Testis (tissue), 2 donors: ENCODE measurements at regions not wholly inside any gene's neighbourhood (a gene's known extent, or its start where the extent isn't known, plus 50 kb on each side); places are given as distances from the start of the nearest gene placed in this dataset.
"Not testable (repeated sequence)": the region's sequence is repeated elsewhere in the genome, so short reads cannot be mapped to it uniquely, and the experiment has no call there.

Source experiments
- DNase-seq: peaks from one replicate; pipeline ENCODE4 v3.0.0-alpha.2; 2019
- H3K27ac ChIP-seq, 2 donors: fragments of 200-600 bp; sonication (generic); one replicate each; pipeline ENCODE4 v1.5.1; 2019
- H3K27me3 ChIP-seq: fragments of 200-600 bp; sonication (generic); one replicate; pipeline ENCODE4 v1.5.1; 2019
- H3K36me3 ChIP-seq: fragments of 200-600 bp; sonication (generic); one replicate; pipeline ENCODE4 v1.5.1; 2017; ENCODE audit warnings: low read depth; ENCODE audit errors: missing control alignments
- H3K4me1 ChIP-seq: fragments of 200-600 bp; sonication (generic); one replicate; pipeline ENCODE4 v1.5.1; 2019
- H3K4me3 ChIP-seq, 2 donors: fragments of 200-600 bp; sonication (generic); one replicate each; pipeline ENCODE4 v1.5.1; 2017 to 2019
- H3K9me3 ChIP-seq: fragments of 200-600 bp; sonication (generic); one replicate; pipeline ENCODE4 v1.5.1; 2017
- POLR2A ChIP-seq: fragments of 450-650 bp; IDR thresholded peaks from one replicate; pipeline ENCODE4 v1.6.1; 2017; ENCODE audit warnings: antibody characterized with exemption, mild to moderate bottlenecking, moderate library complexity
- WGBS, 2 donors: methylation state at CpG; one replicate each; pipeline ENCODE4 v1.1.5; 2018; 5-methylcytosine and 5-hydroxymethylcytosine counted together
- intact Hi-C: fragments of 100-400 bp; cut with DNase I; formaldehyde crosslinking; loops from one replicate; pipeline ENCODE4 v1.15.1; 2023; ENCODE audit warnings: low total_unique reads
- TF ChIP-seq, protein P1 (sequence below), 3 experiments: fragments of 450-650 bp in 2 of 3; fragments of 200-600 bp in 1 of 3; sonication (generic) in 1 of 3; IDR thresholded peaks; one replicate each; pipeline ENCODE4 v1.5.1; 2016 to 2019; ENCODE audit warnings: antibody characterized with exemption in 3 of 3, mild to moderate bottlenecking in 2 of 3, moderate library complexity in 1 of 3

DNA sequence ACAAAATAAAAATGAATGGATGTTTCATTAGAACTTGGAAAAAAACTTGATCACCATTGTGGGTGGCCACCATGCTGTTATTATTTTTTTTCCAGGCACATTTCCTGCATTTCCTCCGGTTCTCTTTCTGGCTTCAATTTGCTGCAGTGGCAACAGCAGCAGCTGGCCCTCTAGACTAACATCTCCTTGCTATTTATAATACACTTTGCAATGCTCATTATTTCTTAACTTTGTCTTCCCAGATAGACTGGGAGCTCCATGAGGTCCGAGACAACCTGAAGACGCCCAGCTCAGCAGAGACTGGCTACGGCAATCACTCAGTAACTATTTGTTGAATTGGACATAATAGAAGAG, 53.4 kb upstream of the ATP5PO start:
- intact Hi-C loops = no loop called here

GRCh38 chr21:33968080-33968994, 52.7 kb upstream of the ATP5PO start:
- H3K27ac ChIP-seq = no peak overlapping the region
- no peaks in the 10 kb centered on the region for H3K4me1 ChIP-seq
- no peak for DNase-seq
- WGBS, 2 donors = 70 to 77% methylated on average over 5 of the region's 5 CpGs
- H3K36me3 ChIP-seq = no peaks in the 10 kb centered on the region
- TF ChIP-seq POLR2A = no peak
- TF ChIP-seq, protein P1, sequence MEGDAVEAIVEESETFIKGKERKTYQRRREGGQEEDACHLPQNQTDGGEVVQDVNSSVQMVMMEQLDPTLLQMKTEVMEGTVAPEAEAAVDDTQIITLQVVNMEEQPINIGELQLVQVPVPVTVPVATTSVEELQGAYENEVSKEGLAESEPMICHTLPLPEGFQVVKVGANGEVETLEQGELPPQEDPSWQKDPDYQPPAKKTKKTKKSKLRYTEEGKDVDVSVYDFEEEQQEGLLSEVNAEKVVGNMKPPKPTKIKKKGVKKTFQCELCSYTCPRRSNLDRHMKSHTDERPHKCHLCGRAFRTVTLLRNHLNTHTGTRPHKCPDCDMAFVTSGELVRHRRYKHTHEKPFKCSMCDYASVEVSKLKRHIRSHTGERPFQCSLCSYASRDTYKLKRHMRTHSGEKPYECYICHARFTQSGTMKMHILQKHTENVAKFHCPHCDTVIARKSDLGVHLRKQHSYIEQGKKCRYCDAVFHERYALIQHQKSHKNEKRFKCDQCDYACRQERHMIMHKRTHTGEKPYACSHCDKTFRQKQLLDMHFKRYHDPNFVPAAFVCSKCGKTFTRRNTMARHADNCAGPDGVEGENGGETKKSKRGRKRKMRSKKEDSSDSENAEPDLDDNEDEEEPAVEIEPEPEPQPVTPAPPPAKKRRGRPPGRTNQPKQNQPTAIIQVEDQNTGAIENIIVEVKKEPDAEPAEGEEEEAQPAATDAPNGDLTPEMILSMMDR (IDR thresholded peaks at IDR 0.05) = no peak
- no peaks in the 10 kb centered on the region for H3K9me3 ChIP-seq
- H3K4me3 ChIP-seq = no peak overlapping the region
- intact Hi-C loops = no loop called here
- no peaks in the 10 kb centered on the region for H3K27me3 ChIP-seq

More for the DNA sequence above, 53.4 kb upstream of the ATP5PO start:
- H3K36me3 ChIP-seq = no peaks in the 10 kb centered on the region
- WGBS, 2 donors = 42 to 61% methylated on average over 4 of the region's 4 CpGs
- H3K9me3 ChIP-seq = no peaks in the 10 kb centered on the region
- TF ChIP-seq, protein P1 (IDR thresholded peaks at IDR 0.05) = no peak
- TF ChIP-seq POLR2A = no peak
- H3K27ac ChIP-seq = no peak overlapping the region
- no peak overlapping the region for H3K4me3 ChIP-seq
- no peaks in the 10 kb centered on the region for H3K27me3 ChIP-seq
- DNase-seq = no peak
- no peaks in the 10 kb centered on the region for H3K4me1 ChIP-seq

- Histone ChIP-seq H3K27me3 (no peaks in the 10 kb centered on the region), H3K9me3 (no peaks in the 10 kb centered on the region), H3K27ac (no peak overlapping the region), H3K4me1 (no peaks in the 10 kb centered on the region), H3K36me3 (no peaks in the 10 kb centered on the region), H3K4me3 (no peak overlapping the region)
- DNase-seq = no peak
- WGBS, 2 donors = 72 to 75% methylated on average over 5 of the region's 5 CpGs
- intact Hi-C loops = no loop called here
- no peak for TF ChIP-seq POLR2A
- TF ChIP-seq, protein P1 (IDR thresholded peaks at IDR 0.05) = no peak
Measured at GRCh38 chr21:33967086-33967571, 51.5 kb upstream of the ATP5PO start.

GRCh38 chr21:33966324-33966949, 50.8 kb upstream of the ATP5PO start:
- Histone ChIP-seq H3K36me3 (no peaks in the 10 kb centered on the region), H3K4me3 (no peak overlapping the region), H3K4me1 (no peaks in the 10 kb centered on the region), H3K9me3 (no peaks in the 10 kb centered on the region), H3K27ac (no peak overlapping the region), H3K27me3 (no peaks in the 10 kb centered on the region)
- intact Hi-C loops = no loop called here
- 59 to 62% methylated on average over 4 of the region's 4 CpGs for WGBS, 2 donors
- DNase-seq = no peak
- TF ChIP-seq, protein P1 (IDR thresholded peaks at IDR 0.05) = no peak
- no peak for TF ChIP-seq POLR2A

GRCh38 chr21:33965662-33966061, 50.1 kb upstream of the ATP5PO start:
- intact Hi-C loops, DNase-seq, H3K36me3 ChIP-seq, H3K4me3 ChIP-seq, H3K27ac ChIP-seq, H3K9me3 ChIP-seq, H3K27me3 ChIP-seq, H3K4me1 ChIP-seq: not testable (repeated sequence)
- 93 to 96% methylated on average over 9 of the region's 9 CpGs for WGBS, 2 donors
